RPMI8226 (cell line): ENCODE measurements at regions not wholly inside any gene's neighbourhood (a gene's known extent, or its start where the extent isn't known, plus 50 kb on each side); places are given as distances from the start of the nearest gene placed in this dataset.
"Not testable (repeated sequence)": the region's sequence is repeated elsewhere in the genome, so short reads cannot be mapped to it uniquely, and the experiment has no call there.

Experiments used
- DNase-seq: peaks from one replicate; pipeline ENCODE4 v3.0.0-alpha.2; 2015

DNA sequence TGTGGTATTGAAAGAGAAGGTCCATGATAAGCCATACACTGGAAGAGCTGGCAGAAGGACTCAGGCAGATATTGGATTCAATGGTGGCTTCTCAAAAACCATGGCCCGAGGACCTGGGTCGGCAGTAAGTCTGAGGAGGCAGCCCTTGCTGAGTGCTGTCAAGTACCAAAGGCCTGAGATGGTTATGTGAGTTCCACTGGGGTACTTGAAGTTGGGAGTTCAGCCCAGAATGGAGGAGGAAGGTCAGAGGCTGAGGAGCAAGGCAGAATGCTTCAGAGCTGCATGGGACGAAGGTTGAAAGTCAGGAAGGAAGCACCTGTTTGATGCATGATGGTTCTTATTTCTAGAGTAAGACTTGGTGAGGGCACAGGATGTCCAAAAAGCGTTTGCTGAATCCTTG is 194.9 kb downstream of the DIRAS2 start:
- no peak for DNase-seq

GRCh38 chr9:90449213-90449925 is 193.3 kb downstream of the DIRAS2 start:
- no peak for DNase-seq

DNA sequence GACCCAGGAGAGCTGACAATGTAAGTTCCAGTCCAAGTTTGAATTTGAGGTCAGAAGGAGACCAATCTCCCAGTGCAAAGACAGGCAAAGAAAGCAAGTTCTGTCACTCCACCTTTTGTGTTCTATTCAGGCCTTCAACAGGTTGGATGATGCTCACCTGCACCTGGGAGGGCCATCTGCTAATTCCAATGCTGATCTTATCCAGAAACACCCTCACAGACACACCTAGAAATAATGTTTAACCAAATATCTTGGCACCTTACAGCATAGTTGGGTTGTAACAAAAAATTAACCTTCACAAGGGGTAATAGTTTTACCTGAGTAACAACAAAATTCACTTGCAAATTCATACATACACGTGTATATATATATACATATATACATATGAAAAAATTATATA is 190.8 kb downstream of the DIRAS2 start:
- DNase-seq: no peak

DNA sequence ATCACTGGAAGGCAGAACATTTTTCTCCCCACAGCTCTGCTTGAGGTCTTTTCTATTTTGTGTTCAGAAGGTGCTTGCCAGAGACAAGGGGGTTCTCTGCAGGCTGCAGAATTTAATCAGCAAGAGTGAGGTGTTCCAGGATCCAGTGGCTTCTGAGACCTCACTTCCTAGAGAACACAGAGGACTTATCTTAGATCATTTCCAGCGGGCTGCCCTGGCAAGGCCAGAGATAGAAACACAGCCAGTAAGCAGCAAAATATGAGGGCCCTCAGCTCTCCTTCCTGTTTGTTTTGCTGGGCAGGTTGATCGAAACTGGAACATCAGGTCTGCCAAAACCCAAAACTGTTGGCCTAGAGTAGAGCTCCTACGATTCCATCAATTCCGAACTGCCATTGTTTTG is 187.3 kb downstream of the DIRAS2 start:
- DNase-seq: no peak

DNA sequence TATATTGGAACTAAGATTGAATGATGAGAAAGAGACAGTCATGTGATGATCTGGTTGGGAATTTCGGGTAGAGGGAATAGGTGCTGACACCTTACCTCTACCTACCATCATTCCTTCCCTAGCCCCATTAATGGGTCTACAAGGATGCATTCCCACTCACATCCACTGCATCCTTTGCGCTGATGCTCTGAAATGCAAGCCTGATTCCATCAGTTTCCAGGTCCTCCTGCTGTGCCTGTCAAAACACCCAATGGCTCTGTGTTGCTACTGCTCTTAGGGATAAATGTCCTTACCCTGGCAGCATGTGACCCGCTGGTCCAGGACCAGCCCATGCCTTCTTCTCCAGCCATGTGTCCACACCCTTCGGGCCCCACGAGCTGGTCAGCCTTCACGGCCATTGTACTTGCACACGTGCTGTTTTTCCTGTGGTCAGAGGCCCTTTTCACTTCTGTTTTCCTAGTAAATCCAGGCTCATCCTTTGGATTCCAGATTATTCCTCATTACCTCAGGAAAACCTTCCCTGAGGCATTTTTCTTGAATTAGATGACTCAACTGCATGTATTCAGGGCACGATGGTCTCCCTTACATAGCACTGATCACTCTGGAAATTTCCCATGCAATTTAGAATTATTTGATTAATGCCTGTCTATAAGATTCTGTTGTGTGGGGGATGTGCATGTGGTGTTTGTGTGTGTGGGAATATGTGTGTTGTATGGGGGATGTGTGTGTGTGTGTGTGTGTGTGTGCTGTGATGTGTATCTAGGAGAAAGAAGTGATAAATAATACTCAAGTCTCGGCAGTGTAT is 185.0 kb downstream of the DIRAS2 start:
- DNase-seq: no peak

- DNase-seq: no peak
Measured at GRCh38 chr9:90458485-90458884, 184.1 kb downstream of the DIRAS2 start.

DNA sequence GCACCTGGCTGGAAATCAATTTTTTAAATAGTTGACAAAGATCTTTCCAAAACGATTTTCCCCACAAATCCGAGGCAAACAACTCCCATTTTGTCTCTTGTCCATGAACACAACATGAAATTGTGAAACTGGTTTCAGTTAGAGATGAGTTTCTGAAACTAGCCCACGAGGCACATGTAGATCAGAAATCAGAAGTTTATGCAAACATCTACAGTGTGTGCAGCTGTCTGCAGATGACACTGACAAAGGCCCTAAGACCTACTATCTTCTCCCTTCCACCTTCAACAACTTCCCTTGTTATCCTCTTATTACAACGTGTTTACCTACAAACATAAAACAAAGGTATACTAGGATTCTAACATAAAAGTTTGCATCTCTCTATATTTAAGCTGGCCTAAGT is 183.3 kb downstream of the DIRAS2 start:
- DNase-seq: no peak

DNA sequence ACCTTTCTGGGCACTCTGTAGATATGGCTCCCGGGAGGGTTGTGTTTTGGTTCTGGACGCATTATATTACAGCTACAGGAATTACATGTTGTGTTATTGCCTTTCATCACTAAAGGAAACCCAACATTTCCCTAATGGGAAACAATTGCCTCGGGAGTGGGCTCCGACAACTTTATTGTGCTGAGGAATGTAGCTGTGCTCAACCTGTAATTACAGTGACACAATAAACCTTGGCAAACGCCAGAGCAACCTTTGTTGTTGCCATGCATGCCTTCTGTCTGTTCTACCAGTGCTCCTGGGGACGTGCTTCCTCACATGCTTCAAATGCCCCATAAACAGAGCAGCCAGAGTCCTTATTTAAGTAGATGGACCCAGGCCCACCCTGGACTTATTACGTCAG is 182.4 kb downstream of the DIRAS2 start:
- no peak for DNase-seq

DNA sequence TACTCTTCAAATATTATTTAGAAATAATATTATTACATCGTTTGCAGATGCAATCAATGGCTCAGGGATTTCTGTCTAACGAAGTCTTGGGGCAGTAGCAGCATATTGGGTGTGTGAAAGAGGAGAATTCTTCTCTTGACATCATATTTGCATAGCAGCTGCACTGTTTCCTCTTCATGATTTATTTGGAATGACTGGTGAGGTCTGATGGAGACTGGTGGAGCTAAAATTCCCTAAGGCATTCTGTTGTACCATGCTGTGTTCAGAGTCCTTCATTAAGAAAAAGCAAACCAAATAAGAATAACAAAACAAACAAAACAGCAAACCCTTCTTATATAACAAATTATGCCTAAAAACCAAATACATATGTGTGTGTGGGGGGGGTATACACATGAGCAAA is 177.6 kb downstream of the DIRAS2 start:
- DNase-seq: no peak

DNA sequence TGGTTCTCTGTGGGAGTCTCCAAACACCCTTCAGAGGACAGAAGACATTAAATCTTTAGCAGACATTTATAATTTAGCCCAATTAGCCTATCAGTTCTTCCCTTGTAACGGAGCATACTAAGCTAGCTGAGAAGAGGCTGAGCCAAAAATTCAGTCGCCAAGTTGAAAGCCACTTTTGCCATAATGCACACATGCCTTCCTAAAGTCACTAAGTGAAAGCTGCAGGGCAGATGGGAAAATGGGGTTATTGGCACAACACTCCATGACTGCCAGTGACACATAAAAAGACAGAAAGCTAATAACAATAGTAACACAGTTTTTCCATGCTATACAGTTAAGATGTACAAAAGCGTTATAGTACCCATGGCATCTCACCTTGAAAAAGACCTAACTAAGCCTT is 176.2 kb downstream of the DIRAS2 start:
- no peak for DNase-seq

DNA sequence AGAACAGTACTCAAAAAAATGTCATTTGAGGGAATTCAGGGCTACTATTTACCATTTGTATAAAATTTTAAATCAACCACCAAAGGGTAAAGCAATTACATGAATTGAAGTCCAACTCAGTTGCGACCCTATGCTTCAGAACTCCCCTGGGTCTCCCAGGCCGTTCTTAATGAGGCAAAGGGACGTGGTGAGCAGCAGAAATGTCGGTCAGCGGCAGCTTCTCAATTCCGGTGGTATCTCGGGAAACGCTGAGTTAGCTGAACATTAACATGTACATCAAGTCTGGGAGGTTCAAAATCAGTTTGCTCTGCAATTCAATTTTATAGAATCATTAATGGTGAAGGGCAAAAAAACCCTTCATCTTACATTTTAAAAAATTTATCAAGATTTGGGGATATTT is 173.2 kb downstream of the DIRAS2 start:
- DNase-seq: no peak

- DNase-seq: no peak
Measured at GRCh38 chr9:90469865-90470387, 172.7 kb downstream of the DIRAS2 start.

GRCh38 chr9:90476058-90476457 is 166.6 kb downstream of the DIRAS2 start:
- no peak for DNase-seq

DNA sequence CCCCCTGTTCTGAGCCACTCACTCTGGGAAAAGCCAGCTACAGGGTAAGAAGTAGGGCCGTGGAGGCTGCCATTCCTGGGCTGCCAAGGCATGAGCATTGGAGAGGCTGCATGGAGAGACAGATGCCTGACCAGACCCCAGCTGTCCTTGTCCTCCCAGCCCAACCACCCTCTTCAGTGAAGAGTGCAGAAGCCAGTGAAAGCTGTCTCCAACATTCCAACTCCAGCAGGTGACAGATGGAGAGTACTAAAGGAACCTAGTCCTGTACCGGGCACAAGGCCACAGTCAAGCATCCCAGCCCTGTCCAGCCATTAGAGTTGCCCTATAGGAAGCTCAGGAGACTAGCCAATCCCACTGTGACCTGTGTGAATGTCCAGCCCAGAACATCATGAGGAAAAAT is 165.1 kb downstream of the DIRAS2 start:
- DNase-seq: no peak

DNA sequence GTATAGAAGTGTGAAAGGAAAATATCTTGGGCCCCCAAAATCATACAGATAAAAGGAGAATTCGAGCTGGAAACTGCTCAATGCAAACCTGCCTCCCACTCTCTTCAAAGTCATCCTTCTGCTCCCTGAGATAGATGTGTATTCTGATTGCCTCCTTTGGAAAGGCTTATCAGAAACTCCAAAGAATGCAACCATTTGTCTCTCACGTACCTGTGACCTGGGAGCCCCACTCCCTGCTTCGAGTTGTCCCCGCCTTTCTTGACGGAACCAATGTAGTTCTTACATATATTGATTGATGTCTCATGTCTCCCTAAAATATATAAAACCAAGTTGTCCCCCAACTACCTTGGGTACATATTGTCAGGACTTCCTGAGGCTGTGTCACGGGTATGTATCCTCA is 163.8 kb downstream of the DIRAS2 start:
- no peak for DNase-seq

DNA sequence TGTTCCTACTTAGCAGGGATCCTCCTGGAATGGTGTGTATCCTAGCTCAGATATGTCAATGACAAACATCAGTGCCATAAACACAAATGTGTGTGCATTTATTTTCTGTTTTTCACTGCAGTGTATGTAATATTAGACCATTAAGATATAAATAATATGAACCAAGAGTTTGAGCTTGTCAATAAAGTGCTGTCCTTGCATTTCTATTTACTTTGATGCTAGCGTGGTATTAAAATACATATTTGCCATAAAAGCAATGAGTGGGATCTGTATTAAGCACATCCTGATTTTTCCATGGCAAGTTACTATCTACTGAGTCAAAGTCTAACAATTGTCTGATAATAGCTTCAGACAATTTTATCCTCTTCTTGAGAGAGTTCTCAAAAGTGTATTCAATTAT is 157.6 kb downstream of the DIRAS2 start:
- no peak for DNase-seq

DNA sequence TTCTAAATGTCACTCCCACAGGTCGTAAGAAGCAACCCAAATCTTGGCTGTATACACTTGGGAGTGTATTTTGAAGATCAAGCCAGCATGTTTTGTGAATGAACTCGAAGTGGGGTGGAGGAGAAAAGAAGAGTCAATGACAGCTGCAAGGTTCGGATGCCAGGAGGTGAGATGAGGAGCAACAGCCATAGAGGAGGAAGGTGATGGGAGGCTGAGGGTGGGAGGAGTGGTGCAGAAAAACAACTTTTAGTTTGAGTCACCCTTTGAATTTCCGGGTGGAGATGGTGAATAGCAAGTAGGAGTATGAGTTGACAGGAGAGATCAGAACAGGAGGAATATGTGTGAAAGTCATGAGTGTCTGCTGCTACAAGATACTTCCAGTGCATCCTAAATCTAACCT is 153.6 kb downstream of the DIRAS2 start:
- DNase-seq: no peak

DNA sequence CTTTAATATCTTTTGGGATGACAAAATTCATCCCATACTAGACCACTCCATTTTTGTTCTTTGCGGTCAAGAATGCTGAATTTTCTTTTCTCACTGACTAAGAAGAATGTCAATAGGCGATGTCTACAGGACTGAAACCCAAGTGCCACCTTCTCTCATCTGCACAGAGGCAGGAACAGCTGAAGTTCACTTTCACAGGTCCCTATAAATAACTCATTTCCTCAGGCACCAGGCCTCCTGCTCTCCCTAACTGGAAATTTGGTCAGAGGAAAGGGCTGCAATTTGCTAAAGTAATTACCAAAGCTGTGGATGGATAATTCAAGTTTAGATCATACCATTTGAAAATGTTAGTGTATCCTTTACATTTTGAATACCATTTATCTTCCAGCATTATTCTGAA is 142.9 kb downstream of the DIRAS2 start:
- DNase-seq: no peak

DNA sequence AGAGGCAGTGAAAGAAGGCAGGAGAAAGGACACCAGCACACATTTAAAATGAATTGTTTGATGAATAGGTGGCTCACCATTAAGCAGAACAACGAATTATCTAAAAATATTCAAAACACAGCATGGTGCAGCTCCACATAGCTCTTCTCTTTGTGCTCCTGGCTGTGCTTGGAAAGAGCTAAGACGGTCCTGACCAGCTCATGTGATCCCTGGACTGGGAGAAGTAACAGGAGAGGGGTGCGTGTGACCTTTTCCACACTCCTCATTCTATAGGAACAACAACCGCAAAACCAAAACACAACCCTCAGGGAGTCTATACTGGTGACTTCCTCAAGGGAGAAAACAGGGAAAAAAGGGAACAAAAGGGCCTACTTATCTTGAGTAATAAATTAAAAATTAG is 140.5 kb downstream of the DIRAS2 start:
- DNase-seq: no peak

DNA sequence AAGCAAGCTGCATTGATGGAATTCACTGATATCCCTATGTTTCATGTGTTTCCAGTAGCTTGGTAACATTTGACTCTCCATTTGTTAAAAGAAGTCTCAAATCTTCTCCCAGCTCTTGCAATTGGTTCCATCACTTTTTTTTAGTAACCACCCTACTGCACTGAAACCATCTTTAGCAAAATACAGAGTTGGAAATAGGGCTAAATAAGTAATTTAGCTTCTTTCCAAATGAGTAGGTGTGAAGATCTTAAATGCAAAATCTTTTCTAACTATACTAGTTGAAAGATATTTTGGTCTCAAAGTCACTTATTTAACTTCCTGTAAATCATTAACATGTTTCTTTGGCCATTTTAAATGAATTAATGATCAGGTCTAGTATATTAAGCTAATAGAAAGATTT is 138.1 kb downstream of the DIRAS2 start:
- no peak for DNase-seq

DNA sequence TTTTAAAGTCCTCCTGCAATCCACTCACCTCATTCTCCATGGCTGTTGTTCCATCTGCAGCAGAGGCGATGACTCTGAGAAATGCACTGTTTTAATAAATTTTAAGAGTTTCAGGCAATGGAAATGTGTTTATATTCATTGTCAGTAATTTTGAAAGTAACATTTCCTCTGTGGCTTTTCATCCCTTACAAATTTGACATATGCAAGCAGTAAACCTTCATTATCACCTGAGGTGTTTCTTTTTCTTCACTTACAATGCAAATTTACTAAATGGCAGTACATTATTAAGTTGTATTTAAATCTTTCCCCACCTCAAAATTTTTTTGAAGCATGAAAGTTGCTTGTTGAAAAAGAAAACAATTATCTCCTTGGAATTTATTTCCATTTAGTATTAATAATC is 136.9 kb downstream of the DIRAS2 start:
- no peak for DNase-seq

DNA sequence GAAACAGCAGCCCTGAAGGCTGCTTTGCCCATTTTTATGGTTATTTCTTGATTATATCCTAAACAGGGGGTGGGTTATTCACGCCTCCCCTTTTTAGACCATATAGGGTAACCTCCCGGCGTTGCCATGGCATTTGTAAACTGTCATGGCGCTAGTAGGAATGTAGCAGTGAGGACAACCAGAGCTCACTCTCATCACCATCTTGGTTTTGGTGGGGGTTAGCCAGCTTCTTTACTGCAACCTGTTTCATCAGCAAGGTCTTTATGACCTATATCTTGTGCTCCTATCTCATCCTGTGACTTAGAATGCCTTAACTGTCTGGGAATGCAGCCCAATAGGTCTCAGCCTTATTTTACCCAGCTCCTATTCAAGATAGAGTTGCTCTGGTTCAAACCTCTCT is 136.2 kb downstream of the DIRAS2 start:
- DNase-seq: not testable (repeated sequence)

GRCh38 chr9:90507621-90508020 is 135.0 kb downstream of the DIRAS2 start:
- no peak for DNase-seq

GRCh38 chr9:90508940-90509339 is 133.7 kb downstream of the DIRAS2 start:
- DNase-seq: no peak

DNA sequence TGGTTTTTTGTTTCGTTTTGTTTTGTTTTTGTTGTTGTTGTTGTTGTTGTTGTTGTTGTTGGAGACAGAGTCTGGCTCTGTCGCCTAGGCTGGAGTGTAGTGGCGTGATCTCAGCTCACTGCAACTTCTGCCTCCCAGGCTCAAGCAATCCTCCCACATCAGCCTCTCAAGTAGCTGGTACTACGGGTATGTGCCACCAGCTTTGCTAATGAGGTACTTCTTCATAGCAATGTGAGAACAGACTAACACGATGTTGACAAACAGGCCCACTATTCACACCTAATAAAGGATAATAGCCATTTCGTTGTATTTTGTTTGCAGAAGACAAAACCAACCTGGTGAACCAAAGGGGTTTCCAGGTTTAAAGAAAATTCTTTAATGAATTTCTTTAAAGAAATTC is 130.9 kb downstream of the DIRAS2 start:
- no peak for DNase-seq
